SK-N-SH (cell line): ENCODE measurements at regions not wholly inside any gene's neighbourhood (a gene's known extent, or its start where the extent isn't known, plus 50 kb on each side); places are given as distances from the start of the nearest gene placed in this dataset.

ENCODE experiments used
- ELF1 ChIP-seq: IDR thresholded peaks from 2 replicates; pipeline ENCODE4 v1.4.0; 2012
- EP300 ChIP-seq, 2 experiments: IDR thresholded peaks; 2 replicates each; pipeline versions ENCODE4 v1.4.0 to v1.6.1; 2012; ENCODE audit warnings: borderline replicate concordance in 1 of 2, low read depth in 1 of 2, low read length in 1 of 2
- EZH2phosphoT487 ChIP-seq: fragments of 200-600 bp; sonication (generic); IDR thresholded peaks from 2 replicates; pipeline ENCODE4 v1.6.1; 2017; ENCODE audit warnings: low read depth, mixed run types, mild to moderate bottlenecking, antibody characterized with exemption, moderate library complexity, borderline replicate concordance
- GATA2 ChIP-seq: sonication (generic); formaldehyde crosslinking; IDR thresholded peaks from 2 replicates; pipeline ENCODE4 v1.5.0; 2020; ENCODE audit warnings: mild to moderate bottlenecking, missing genetic modification reagents
- JUND ChIP-seq: IDR thresholded peaks from 2 replicates; pipeline ENCODE4 v1.4.0; 2012
- MAX ChIP-seq: IDR thresholded peaks from 2 replicates; pipeline ENCODE4 v1.4.0; 2012; ENCODE audit warnings: low read depth
- POLR2AphosphoS5 ChIP-seq: IDR thresholded peaks from 2 replicates; pipeline ENCODE4 v1.6.1; 2012; ENCODE audit warnings: low read depth, low read length
- YY1 ChIP-seq: IDR thresholded peaks from 2 replicates; pipeline ENCODE4 v1.4.0; 2012; ENCODE audit warnings: low read depth, mild to moderate bottlenecking
- TF ChIP-seq, protein P1 (sequence below): IDR thresholded peaks from 2 replicates; pipeline ENCODE4 v1.6.1; 2012; ENCODE audit warnings: mild to moderate bottlenecking, low read depth, low read length, moderate library complexity
- TF ChIP-seq, protein P2 (sequence below): fragments of 200-600 bp; sonication (generic); IDR thresholded peaks from 2 replicates; pipeline ENCODE4 v1.6.1; 2017; ENCODE audit warnings: antibody characterized with exemption, mild to moderate bottlenecking, moderate library complexity

- no peak for TF ChIP-seq EP300 (IDR thresholded peaks at IDR 0.05; ENCODE audit: borderline replicate concordance in 1 of 2, low read depth in 1 of 2, low read length in 1 of 2)
- TF ChIP-seq YY1, result no peak
- TF ChIP-seq EZH2phosphoT487, result no peak
- TF ChIP-seq, protein P1, sequence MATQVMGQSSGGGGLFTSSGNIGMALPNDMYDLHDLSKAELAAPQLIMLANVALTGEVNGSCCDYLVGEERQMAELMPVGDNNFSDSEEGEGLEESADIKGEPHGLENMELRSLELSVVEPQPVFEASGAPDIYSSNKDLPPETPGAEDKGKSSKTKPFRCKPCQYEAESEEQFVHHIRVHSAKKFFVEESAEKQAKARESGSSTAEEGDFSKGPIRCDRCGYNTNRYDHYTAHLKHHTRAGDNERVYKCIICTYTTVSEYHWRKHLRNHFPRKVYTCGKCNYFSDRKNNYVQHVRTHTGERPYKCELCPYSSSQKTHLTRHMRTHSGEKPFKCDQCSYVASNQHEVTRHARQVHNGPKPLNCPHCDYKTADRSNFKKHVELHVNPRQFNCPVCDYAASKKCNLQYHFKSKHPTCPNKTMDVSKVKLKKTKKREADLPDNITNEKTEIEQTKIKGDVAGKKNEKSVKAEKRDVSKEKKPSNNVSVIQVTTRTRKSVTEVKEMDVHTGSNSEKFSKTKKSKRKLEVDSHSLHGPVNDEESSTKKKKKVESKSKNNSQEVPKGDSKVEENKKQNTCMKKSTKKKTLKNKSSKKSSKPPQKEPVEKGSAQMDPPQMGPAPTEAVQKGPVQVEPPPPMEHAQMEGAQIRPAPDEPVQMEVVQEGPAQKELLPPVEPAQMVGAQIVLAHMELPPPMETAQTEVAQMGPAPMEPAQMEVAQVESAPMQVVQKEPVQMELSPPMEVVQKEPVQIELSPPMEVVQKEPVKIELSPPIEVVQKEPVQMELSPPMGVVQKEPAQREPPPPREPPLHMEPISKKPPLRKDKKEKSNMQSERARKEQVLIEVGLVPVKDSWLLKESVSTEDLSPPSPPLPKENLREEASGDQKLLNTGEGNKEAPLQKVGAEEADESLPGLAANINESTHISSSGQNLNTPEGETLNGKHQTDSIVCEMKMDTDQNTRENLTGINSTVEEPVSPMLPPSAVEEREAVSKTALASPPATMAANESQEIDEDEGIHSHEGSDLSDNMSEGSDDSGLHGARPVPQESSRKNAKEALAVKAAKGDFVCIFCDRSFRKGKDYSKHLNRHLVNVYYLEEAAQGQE, result no peak
- TF ChIP-seq MAX, result no peak
- TF ChIP-seq, protein P2, sequence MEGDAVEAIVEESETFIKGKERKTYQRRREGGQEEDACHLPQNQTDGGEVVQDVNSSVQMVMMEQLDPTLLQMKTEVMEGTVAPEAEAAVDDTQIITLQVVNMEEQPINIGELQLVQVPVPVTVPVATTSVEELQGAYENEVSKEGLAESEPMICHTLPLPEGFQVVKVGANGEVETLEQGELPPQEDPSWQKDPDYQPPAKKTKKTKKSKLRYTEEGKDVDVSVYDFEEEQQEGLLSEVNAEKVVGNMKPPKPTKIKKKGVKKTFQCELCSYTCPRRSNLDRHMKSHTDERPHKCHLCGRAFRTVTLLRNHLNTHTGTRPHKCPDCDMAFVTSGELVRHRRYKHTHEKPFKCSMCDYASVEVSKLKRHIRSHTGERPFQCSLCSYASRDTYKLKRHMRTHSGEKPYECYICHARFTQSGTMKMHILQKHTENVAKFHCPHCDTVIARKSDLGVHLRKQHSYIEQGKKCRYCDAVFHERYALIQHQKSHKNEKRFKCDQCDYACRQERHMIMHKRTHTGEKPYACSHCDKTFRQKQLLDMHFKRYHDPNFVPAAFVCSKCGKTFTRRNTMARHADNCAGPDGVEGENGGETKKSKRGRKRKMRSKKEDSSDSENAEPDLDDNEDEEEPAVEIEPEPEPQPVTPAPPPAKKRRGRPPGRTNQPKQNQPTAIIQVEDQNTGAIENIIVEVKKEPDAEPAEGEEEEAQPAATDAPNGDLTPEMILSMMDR, result no peak
- no peak for TF ChIP-seq GATA2 (CRISPR knock-in tag)
- TF ChIP-seq ELF1, result no peak
- TF ChIP-seq JUND, result no peak
- no peak for TF ChIP-seq POLR2AphosphoS5
Observed at GRCh38 chr22:48305726-48306235, 1521.9 kb downstream of the BRD1 start.
